ENCODE measurements at regions not wholly inside any gene's neighbourhood (a gene's known extent, or its start where the extent isn't known, plus 50 kb on each side); places are given as distances from the start of the nearest gene placed in this dataset.

DNA sequence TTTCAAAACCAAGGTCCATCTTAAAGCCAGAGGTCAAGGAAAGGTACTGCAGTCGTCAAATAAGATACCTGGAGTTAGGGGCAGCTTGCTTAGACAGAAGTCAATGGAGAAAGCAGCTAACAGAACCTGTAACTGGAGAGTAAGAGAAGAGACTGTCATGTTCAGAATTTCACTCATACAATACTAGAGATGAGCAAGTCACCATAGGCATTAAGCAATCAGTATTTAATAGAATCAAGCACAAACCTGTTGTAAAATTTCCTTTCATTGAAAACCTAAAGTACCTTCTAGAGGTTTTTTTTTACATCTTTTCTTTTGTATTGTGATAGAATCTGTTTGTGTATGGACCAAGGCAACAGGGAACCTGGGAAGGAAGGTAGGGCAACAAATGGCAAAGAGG is 183.4 kb upstream of the ERBB4 start:
- no peak for TF ChIP-seq POLR2A (IDR thresholded peaks at IDR 0.05)
- TF ChIP-seq, protein P1, sequence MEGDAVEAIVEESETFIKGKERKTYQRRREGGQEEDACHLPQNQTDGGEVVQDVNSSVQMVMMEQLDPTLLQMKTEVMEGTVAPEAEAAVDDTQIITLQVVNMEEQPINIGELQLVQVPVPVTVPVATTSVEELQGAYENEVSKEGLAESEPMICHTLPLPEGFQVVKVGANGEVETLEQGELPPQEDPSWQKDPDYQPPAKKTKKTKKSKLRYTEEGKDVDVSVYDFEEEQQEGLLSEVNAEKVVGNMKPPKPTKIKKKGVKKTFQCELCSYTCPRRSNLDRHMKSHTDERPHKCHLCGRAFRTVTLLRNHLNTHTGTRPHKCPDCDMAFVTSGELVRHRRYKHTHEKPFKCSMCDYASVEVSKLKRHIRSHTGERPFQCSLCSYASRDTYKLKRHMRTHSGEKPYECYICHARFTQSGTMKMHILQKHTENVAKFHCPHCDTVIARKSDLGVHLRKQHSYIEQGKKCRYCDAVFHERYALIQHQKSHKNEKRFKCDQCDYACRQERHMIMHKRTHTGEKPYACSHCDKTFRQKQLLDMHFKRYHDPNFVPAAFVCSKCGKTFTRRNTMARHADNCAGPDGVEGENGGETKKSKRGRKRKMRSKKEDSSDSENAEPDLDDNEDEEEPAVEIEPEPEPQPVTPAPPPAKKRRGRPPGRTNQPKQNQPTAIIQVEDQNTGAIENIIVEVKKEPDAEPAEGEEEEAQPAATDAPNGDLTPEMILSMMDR (IDR thresholded peaks at IDR 0.05), result no peak
